ENCODE measurements at regions not wholly inside any gene's neighbourhood (a gene's known extent, or its start where the extent isn't known, plus 50 kb on each side); places are given as distances from the start of the nearest gene placed in this dataset.

GRCh38 chr7:131109011-131109758, 218.5 kb upstream of the MKLN1 start:
- Histone ChIP-seq H3K4me1 (ENCODE audit: control insufficient read depth, insufficient read depth, low read length) (peaks cover 44% of the 10 kb centered on the region), H3K4me2 (ENCODE audit: low read length) (peak overlapping the region; percentile 87), H3K36me3 (ENCODE audit: insufficient read depth, low read length) (no peaks in the 10 kb centered on the region), H3K27me3 (ENCODE audit: control insufficient read depth, insufficient read depth, low read length) (no peaks in the 10 kb centered on the region), H3K4me3 (ENCODE audit: low read length) (peak overlapping the region; percentile 88), H3K9ac (ENCODE audit: low read depth, low read length) (peak overlapping the region; percentile 95), H3K9me3 (replicated peaks; ENCODE audit: low read length) (no peaks in the 10 kb centered on the region)

GRCh38 chr7:131109759-131110296, 217.8 kb upstream of the MKLN1 start:
- H3K9me3 ChIP-seq (replicated peaks; ENCODE audit: low read length): no peaks in the 10 kb centered on the region
- no peaks in the 10 kb centered on the region for H3K27me3 ChIP-seq (ENCODE audit: control insufficient read depth, insufficient read depth, low read length)
- H3K4me1 ChIP-seq (ENCODE audit: control insufficient read depth, insufficient read depth, low read length): peaks cover 39% of the 10 kb centered on the region
- peak overlapping the region; percentile 95 for H3K9ac ChIP-seq (ENCODE audit: low read depth, low read length)
- H3K4me2 ChIP-seq (ENCODE audit: low read length): peak overlapping the region; percentile 87
- H3K36me3 ChIP-seq (ENCODE audit: insufficient read depth, low read length): no peaks in the 10 kb centered on the region
- peak overlapping the region; percentile 88 for H3K4me3 ChIP-seq (ENCODE audit: low read length)

GRCh38 chr7:131110297-131111080, 217.2 kb upstream of the MKLN1 start:
- peak overlapping the region; percentile 95 for H3K9ac ChIP-seq (ENCODE audit: low read depth, low read length)
- peaks cover 33% of the 10 kb centered on the region for H3K4me1 ChIP-seq (ENCODE audit: control insufficient read depth, insufficient read depth, low read length)
- peak overlapping the region; percentile 87 for H3K4me2 ChIP-seq (ENCODE audit: low read length)
- H3K4me3 ChIP-seq (ENCODE audit: low read length): peak overlapping the region; percentile 88
- no peaks in the 10 kb centered on the region for H3K27me3 ChIP-seq (ENCODE audit: control insufficient read depth, insufficient read depth, low read length)
- H3K9me3 ChIP-seq (replicated peaks; ENCODE audit: low read length): no peaks in the 10 kb centered on the region
- no peaks in the 10 kb centered on the region for H3K36me3 ChIP-seq (ENCODE audit: insufficient read depth, low read length)

- Histone ChIP-seq H3K4me3 (ENCODE audit: low read length) (peak overlapping the region; percentile 88), H3K4me2 (ENCODE audit: low read length) (peak overlapping the region; percentile 87), H3K36me3 (ENCODE audit: insufficient read depth, low read length) (no peaks in the 10 kb centered on the region), H3K27me3 (ENCODE audit: control insufficient read depth, insufficient read depth, low read length) (no peaks in the 10 kb centered on the region), H3K4me1 (ENCODE audit: control insufficient read depth, insufficient read depth, low read length) (peaks cover 32% of the 10 kb centered on the region), H3K9me3 (replicated peaks; ENCODE audit: low read length) (no peaks in the 10 kb centered on the region), H3K9ac (ENCODE audit: low read depth, low read length) (peak overlapping the region; percentile 95)
These were observed 216.5 kb upstream of the MKLN1 start for GRCh38 chr7:131111081-131111576.

GRCh38 chr7:131111792-131112191, 215.9 kb upstream of the MKLN1 start:
- Histone ChIP-seq H3K4me1 (ENCODE audit: control insufficient read depth, insufficient read depth, low read length) (peaks cover 32% of the 10 kb centered on the region), H3K4me3 (ENCODE audit: low read length) (no peak overlapping the region), H3K4me2 (ENCODE audit: low read length) (peak overlapping the region; percentile 87), H3K9ac (ENCODE audit: low read depth, low read length) (peak overlapping the region; percentile 95), H3K27me3 (ENCODE audit: control insufficient read depth, insufficient read depth, low read length) (no peaks in the 10 kb centered on the region), H3K9me3 (replicated peaks; ENCODE audit: low read length) (no peaks in the 10 kb centered on the region), H3K36me3 (ENCODE audit: insufficient read depth, low read length) (no peaks in the 10 kb centered on the region)

- Histone ChIP-seq H3K4me1 (ENCODE audit: control insufficient read depth, insufficient read depth, low read length) (peaks cover 32% of the 10 kb centered on the region), H3K9me3 (replicated peaks; ENCODE audit: low read length) (no peaks in the 10 kb centered on the region), H3K4me2 (ENCODE audit: low read length) (no peak overlapping the region), H3K9ac (ENCODE audit: low read depth, low read length) (no peak overlapping the region), H3K27me3 (ENCODE audit: control insufficient read depth, insufficient read depth, low read length) (no peaks in the 10 kb centered on the region), H3K4me3 (ENCODE audit: low read length) (no peak overlapping the region), H3K36me3 (ENCODE audit: insufficient read depth, low read length) (no peaks in the 10 kb centered on the region)
These were observed 215.2 kb upstream of the MKLN1 start for GRCh38 chr7:131112431-131112830.

GRCh38 chr7:131115340-131115739, 212.3 kb upstream of the MKLN1 start:
- Histone ChIP-seq H3K4me3 (ENCODE audit: low read length) (no peak overlapping the region), H3K9me3 (replicated peaks; ENCODE audit: low read length) (no peaks in the 10 kb centered on the region), H3K9ac (ENCODE audit: low read depth, low read length) (no peak overlapping the region), H3K36me3 (ENCODE audit: insufficient read depth, low read length) (no peaks in the 10 kb centered on the region), H3K27me3 (ENCODE audit: control insufficient read depth, insufficient read depth, low read length) (no peaks in the 10 kb centered on the region), H3K4me1 (ENCODE audit: control insufficient read depth, insufficient read depth, low read length) (peaks cover 15% of the 10 kb centered on the region), H3K4me2 (ENCODE audit: low read length) (no peak overlapping the region)

- Histone ChIP-seq H3K4me3 (ENCODE audit: low read length) (no peak overlapping the region), H3K36me3 (ENCODE audit: insufficient read depth, low read length) (no peaks in the 10 kb centered on the region), H3K9ac (ENCODE audit: low read depth, low read length) (no peak overlapping the region), H3K9me3 (replicated peaks; ENCODE audit: low read length) (no peaks in the 10 kb centered on the region), H3K27me3 (ENCODE audit: control insufficient read depth, insufficient read depth, low read length) (no peaks in the 10 kb centered on the region), H3K4me1 (ENCODE audit: control insufficient read depth, insufficient read depth, low read length) (no peaks in the 10 kb centered on the region), H3K4me2 (ENCODE audit: low read length) (no peak overlapping the region)
These were observed 210.2 kb upstream of the MKLN1 start for GRCh38 chr7:131117439-131117838.

- no peaks in the 10 kb centered on the region for H3K27me3 ChIP-seq (ENCODE audit: control insufficient read depth, insufficient read depth, low read length)
These were observed 208.3 kb upstream of the MKLN1 start for GRCh38 chr7:131119381-131119780.

GRCh38 chr7:131122394-131122793, 205.3 kb upstream of the MKLN1 start:
- Histone ChIP-seq H3K4me1 (ENCODE audit: control insufficient read depth, insufficient read depth, low read length) (no peaks in the 10 kb centered on the region), H3K9me3 (replicated peaks; ENCODE audit: low read length) (no peaks in the 10 kb centered on the region), H3K36me3 (ENCODE audit: insufficient read depth, low read length) (no peaks in the 10 kb centered on the region), H3K27me3 (ENCODE audit: control insufficient read depth, insufficient read depth, low read length) (no peaks in the 10 kb centered on the region), H3K9ac (ENCODE audit: low read depth, low read length) (no peak overlapping the region), H3K4me3 (ENCODE audit: low read length) (no peak overlapping the region), H3K4me2 (ENCODE audit: low read length) (no peak overlapping the region)

More at GRCh38 chr7:131119381-131119780, 208.3 kb upstream of the MKLN1 start:
- no peaks in the 10 kb centered on the region for H3K9me3 ChIP-seq (replicated peaks; ENCODE audit: low read length)
- H3K4me2 ChIP-seq (ENCODE audit: low read length): no peak overlapping the region
- H3K4me1 ChIP-seq (ENCODE audit: control insufficient read depth, insufficient read depth, low read length): no peaks in the 10 kb centered on the region
- no peak overlapping the region for H3K4me3 ChIP-seq (ENCODE audit: low read length)
- no peaks in the 10 kb centered on the region for H3K36me3 ChIP-seq (ENCODE audit: insufficient read depth, low read length)
- no peak overlapping the region for H3K9ac ChIP-seq (ENCODE audit: low read depth, low read length)

- H3K9ac ChIP-seq (ENCODE audit: low read depth, low read length): no peak overlapping the region
- H3K9me3 ChIP-seq (replicated peaks; ENCODE audit: low read length): no peaks in the 10 kb centered on the region
- H3K4me2 ChIP-seq (ENCODE audit: low read length): no peak overlapping the region
- H3K4me3 ChIP-seq (ENCODE audit: low read length): no peak overlapping the region
- no peaks in the 10 kb centered on the region for H3K27me3 ChIP-seq (ENCODE audit: control insufficient read depth, insufficient read depth, low read length)
- H3K36me3 ChIP-seq (ENCODE audit: insufficient read depth, low read length): no peaks in the 10 kb centered on the region
- H3K4me1 ChIP-seq (ENCODE audit: control insufficient read depth, insufficient read depth, low read length): no peaks in the 10 kb centered on the region
These were observed 203.6 kb upstream of the MKLN1 start for GRCh38 chr7:131124001-131124629.

Measured in skeletal muscle satellite cell (primary cell).